LNCaP clone FGC (cell line): ENCODE measurements at regions not wholly inside any gene's neighbourhood (a gene's known extent, or its start where the extent isn't known, plus 50 kb on each side); places are given as distances from the start of the nearest gene placed in this dataset.

Source experiments
- DNase-seq: peaks from one replicate; pipeline ENCODE4 v3.0.0-alpha.2; 2011; ENCODE audit warnings: low read depth
- H3K4me3 ChIP-seq: 2 replicates; pipeline ENCODE4 v1.5.1; 2011; ENCODE audit warnings: mild to moderate bottlenecking, low read depth, low read length, control low read depth
- CTCF ChIP-seq: IDR thresholded peaks from 2 replicates; pipeline ENCODE4 v1.5.1; 2012; ENCODE audit warnings: mild to moderate bottlenecking; ENCODE audit not compliant: control insufficient read depth, insufficient read depth; ENCODE audit errors: extremely low read depth

DNA sequence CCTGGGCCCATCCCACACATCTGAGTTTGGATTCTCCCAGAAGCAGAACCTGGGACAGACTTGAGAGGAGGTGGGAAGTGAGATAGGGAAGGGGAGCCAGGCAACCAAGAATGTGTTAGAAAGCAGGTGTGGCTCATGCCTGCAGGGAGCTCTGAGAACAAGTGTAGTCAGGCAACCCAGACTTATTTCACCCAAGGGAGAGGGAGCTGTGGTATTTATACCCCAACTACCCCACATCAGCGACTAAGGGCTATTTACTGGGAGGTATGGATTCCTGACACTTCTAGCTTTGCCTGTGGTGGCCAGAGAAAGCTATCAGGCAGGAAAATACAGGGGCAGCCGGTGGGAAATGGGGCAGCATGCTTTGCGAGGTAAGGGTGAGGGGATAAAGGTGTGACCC lies 125.8 kb upstream of the MSX1 start:
- no peak for TF ChIP-seq CTCF
- no peak overlapping the region for H3K4me3 ChIP-seq
- no peak for DNase-seq

- no peak overlapping the region for H3K4me3 ChIP-seq
- no peak for DNase-seq
- TF ChIP-seq CTCF: no peak
Observed at GRCh38 chr4:4730249-4730648, 129.2 kb upstream of the MSX1 start.

GRCh38 chr4:4729206-4729605 lies 130.3 kb upstream of the MSX1 start:
- DNase-seq: no peak
- H3K4me3 ChIP-seq: no peak overlapping the region
- TF ChIP-seq CTCF: no peak

DNA sequence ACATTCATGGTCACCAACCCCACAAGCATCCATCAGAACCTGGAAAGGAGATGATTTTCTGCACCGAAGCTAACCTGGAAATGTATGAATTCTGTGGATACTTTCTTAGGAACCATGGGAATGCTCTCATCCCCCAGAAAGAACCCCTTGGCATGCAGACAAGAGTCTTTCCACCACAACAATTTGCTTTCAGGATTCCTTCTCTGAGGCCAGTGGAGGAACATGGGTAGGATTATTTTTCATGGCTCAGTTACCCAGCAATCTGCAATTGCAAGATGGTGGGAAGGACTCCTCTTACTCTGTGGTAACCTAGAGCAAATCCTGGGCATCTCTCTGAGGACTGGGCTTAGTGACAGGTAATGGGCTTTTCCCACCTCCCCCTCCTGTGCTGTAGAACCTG lies 131.9 kb upstream of the MSX1 start:
- no peak for TF ChIP-seq CTCF
- no peak overlapping the region for H3K4me3 ChIP-seq
- DNase-seq: no peak

GRCh38 chr4:4726051-4726450 lies 133.4 kb upstream of the MSX1 start:
- no peak for DNase-seq
- H3K4me3 ChIP-seq: no peak overlapping the region
- TF ChIP-seq CTCF: peak; percentile 14

DNA sequence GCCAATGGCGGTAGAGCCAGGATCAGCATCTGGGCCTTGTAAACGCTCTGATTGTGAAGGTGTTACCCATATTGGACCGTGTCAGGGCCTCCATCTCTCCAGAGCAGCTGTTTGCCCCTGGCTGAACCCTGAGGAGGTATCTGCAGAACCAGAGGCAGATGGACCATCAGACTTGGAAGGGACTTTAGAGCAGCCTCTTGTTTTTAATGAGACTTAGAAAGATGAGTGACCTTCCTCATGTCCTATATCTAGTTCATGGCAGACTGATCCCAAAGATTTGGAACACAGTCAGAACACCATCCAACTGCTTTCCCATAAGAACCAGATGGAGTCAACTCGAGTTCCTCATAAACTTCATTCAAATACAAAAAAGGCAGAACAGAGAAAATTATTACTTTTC lies 135.1 kb upstream of the MSX1 start:
- TF ChIP-seq CTCF: no peak
- H3K4me3 ChIP-seq: no peak overlapping the region
- no peak for DNase-seq

DNA sequence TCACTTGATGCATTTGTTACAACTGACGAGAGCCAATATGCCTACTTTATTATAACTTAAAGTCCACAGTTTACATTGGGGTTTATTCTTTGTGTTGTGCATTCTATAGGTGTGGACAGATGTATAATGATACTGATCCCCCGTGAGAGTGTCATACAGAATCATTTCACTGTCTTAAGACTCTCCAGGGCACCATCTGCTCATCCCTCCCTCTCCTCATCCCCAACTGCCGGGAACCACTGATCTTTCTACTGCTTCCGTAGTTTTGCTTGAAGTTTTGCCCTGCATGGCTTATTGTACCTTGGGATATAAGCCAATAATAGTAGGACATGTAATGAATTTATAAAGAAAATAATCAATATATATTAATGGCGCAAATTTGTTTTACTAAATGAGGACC lies 137.8 kb upstream of the MSX1 start:
- no peak for DNase-seq
- TF ChIP-seq CTCF: no peak

More for the DNA sequence above, 137.8 kb upstream of the MSX1 start:
- no peak overlapping the region for H3K4me3 ChIP-seq
